ENCODE measurements at regions not wholly inside any gene's neighbourhood (a gene's known extent, or its start where the extent isn't known, plus 50 kb on each side); places are given as distances from the start of the nearest gene placed in this dataset.

- Mint-ChIP-seq H3K36me3 (ENCODE audit: insufficient read depth, unreplicated experiment) (no peaks in the 10 kb centered on the region), H3K4me3 (ENCODE audit: low read depth, unreplicated experiment) (no peak overlapping the region), H3K9me3 (ENCODE audit: low read depth, unreplicated experiment) (peaks cover 2% of the 10 kb centered on the region), H3K27ac (ENCODE audit: unreplicated experiment) (no peak overlapping the region), H3K4me1 (ENCODE audit: low read depth, unreplicated experiment) (no peaks in the 10 kb centered on the region), H3K27me3 (ENCODE audit: unreplicated experiment) (no peaks in the 10 kb centered on the region)
- CTCF ChIA-PET = no interaction called here
- BruUV-seq (replicated peaks) = no TSS peak
- DNase-seq = peak; percentile 1
- no peak for TF ChIP-seq CTCF (IDR thresholded peaks at IDR 0.05; ENCODE audit: unreplicated experiment)
- intact Hi-C loops (cut with micrococcal nuclease; ENCODE audit: unreplicated experiment) = no loop called here
Measured at GRCh38 chr9:78982849-78983248, 588.9 kb upstream of the TLE4 start.

- DNase-seq = no peak
- BruUV-seq (replicated peaks) = no TSS peak
- H3K27ac Mint-ChIP-seq (ENCODE audit: unreplicated experiment) = no peak overlapping the region
- TF ChIP-seq CTCF (IDR thresholded peaks at IDR 0.05; ENCODE audit: unreplicated experiment) = no peak
- H3K4me3 Mint-ChIP-seq (ENCODE audit: low read depth, unreplicated experiment) = no peak overlapping the region
- no peaks in the 10 kb centered on the region for H3K27me3 Mint-ChIP-seq (ENCODE audit: unreplicated experiment)
- H3K4me1 Mint-ChIP-seq (ENCODE audit: low read depth, unreplicated experiment) = no peaks in the 10 kb centered on the region
- CTCF ChIA-PET = no interaction called here
- peaks cover 2% of the 10 kb centered on the region for H3K9me3 Mint-ChIP-seq (ENCODE audit: low read depth, unreplicated experiment)
- no peaks in the 10 kb centered on the region for H3K36me3 Mint-ChIP-seq (ENCODE audit: insufficient read depth, unreplicated experiment)
- intact Hi-C loops (cut with micrococcal nuclease; ENCODE audit: unreplicated experiment) = no loop called here
Measured at GRCh38 chr9:78985084-78985738, 586.6 kb upstream of the TLE4 start.

- no peak overlapping the region for H3K4me3 Mint-ChIP-seq (ENCODE audit: low read depth, unreplicated experiment)
- TF ChIP-seq CTCF (IDR thresholded peaks at IDR 0.05; ENCODE audit: unreplicated experiment) = no peak
- peaks cover 2% of the 10 kb centered on the region for H3K9me3 Mint-ChIP-seq (ENCODE audit: low read depth, unreplicated experiment)
- H3K27ac Mint-ChIP-seq (ENCODE audit: unreplicated experiment) = no peak overlapping the region
- no peak for DNase-seq
- no peaks in the 10 kb centered on the region for H3K36me3 Mint-ChIP-seq (ENCODE audit: insufficient read depth, unreplicated experiment)
- H3K4me1 Mint-ChIP-seq (ENCODE audit: low read depth, unreplicated experiment) = no peaks in the 10 kb centered on the region
- CTCF ChIA-PET = no interaction called here
- BruUV-seq (replicated peaks) = no TSS peak
- H3K27me3 Mint-ChIP-seq (ENCODE audit: unreplicated experiment) = no peaks in the 10 kb centered on the region
- intact Hi-C loops (cut with micrococcal nuclease; ENCODE audit: unreplicated experiment) = no loop called here
Measured at GRCh38 chr9:78986446-78986845, 585.3 kb upstream of the TLE4 start.

- Mint-ChIP-seq H3K27me3 (ENCODE audit: unreplicated experiment) (no peaks in the 10 kb centered on the region), H3K4me1 (ENCODE audit: low read depth, unreplicated experiment) (no peaks in the 10 kb centered on the region), H3K4me3 (ENCODE audit: low read depth, unreplicated experiment) (no peak overlapping the region), H3K9me3 (ENCODE audit: low read depth, unreplicated experiment) (no peaks in the 10 kb centered on the region), H3K36me3 (ENCODE audit: insufficient read depth, unreplicated experiment) (no peaks in the 10 kb centered on the region), H3K27ac (ENCODE audit: unreplicated experiment) (no peak overlapping the region)
- no TSS peak for BruUV-seq (replicated peaks)
- CTCF ChIA-PET = no interaction called here
- TF ChIP-seq CTCF (IDR thresholded peaks at IDR 0.05; ENCODE audit: unreplicated experiment) = no peak
- no peak for DNase-seq
- intact Hi-C loops (cut with micrococcal nuclease; ENCODE audit: unreplicated experiment) = no loop called here
Measured at GRCh38 chr9:78989031-78989658, 582.6 kb upstream of the TLE4 start.
